Loucy (cell line): ENCODE measurements at regions not wholly inside any gene's neighbourhood (a gene's known extent, or its start where the extent isn't known, plus 50 kb on each side); places are given as distances from the start of the nearest gene placed in this dataset.

ENCODE experiments used
- H2AFZ ChIP-seq: fragments of 200-600 bp; sonication (generic); 2 replicates; pipeline ENCODE4 v1.6.0; 2016; ENCODE audit warnings: antibody characterized with exemption, mild to moderate bottlenecking, low read length, moderate library complexity
- H3F3A ChIP-seq: fragments of 200-600 bp; 2 replicates; pipeline ENCODE4 v1.6.0; 2016; ENCODE audit warnings: antibody characterized with exemption, low read depth, mild to moderate bottlenecking
- H3K27me3 ChIP-seq: fragments of 200-600 bp; sonication (generic); 2 replicates; pipeline ENCODE4 v1.6.1; 2014; ENCODE audit warnings: low read length, mild to moderate bottlenecking; ENCODE audit not compliant: insufficient read depth, poor library complexity, severe bottlenecking
- H3K36me3 ChIP-seq: fragments of 200-600 bp; sonication (generic); 2 replicates; pipeline ENCODE4 v1.6.1; 2016; ENCODE audit warnings: low read length; ENCODE audit not compliant: insufficient read depth
- H3K4me1 ChIP-seq: fragments of 200-600 bp; sonication (generic); 2 replicates; pipeline ENCODE4 v1.5.1; 2014; ENCODE audit warnings: low read length, mild to moderate bottlenecking; ENCODE audit not compliant: insufficient read depth, poor library complexity, severe bottlenecking
- H3K4me2 ChIP-seq: fragments of 200-600 bp; sonication (generic); 2 replicates; pipeline ENCODE4 v1.6.0; 2014; ENCODE audit warnings: antibody characterized with exemption, low read length, low read depth, mild to moderate bottlenecking; ENCODE audit not compliant: poor library complexity, severe bottlenecking
- H3K4me3 ChIP-seq: fragments of 200-600 bp; sonication (generic); 2 replicates; pipeline ENCODE4 v1.5.1; 2014; ENCODE audit warnings: low read length, mild to moderate bottlenecking, mixed read lengths; ENCODE audit not compliant: poor library complexity, severe bottlenecking
- H3K79me2 ChIP-seq: fragments of 200-600 bp; sonication (generic); 2 replicates; pipeline ENCODE4 v1.6.1; 2014; ENCODE audit warnings: low read length; ENCODE audit not compliant: insufficient read depth
- H3K9ac ChIP-seq: fragments of 200-600 bp; sonication (generic); 2 replicates; pipeline ENCODE4 v1.6.0; 2014; ENCODE audit warnings: mild to moderate bottlenecking, low read depth, low read length, moderate library complexity; ENCODE audit not compliant: poor library complexity, severe bottlenecking
- H3K9me2 ChIP-seq: fragments of 200-600 bp; sonication (generic); replicated peaks from 2 replicates; pipeline ENCODE4 v1.6.1; 2016; ENCODE audit warnings: low read depth, low read length, mixed read lengths
- H3K9me3 ChIP-seq: fragments of 200-600 bp; sonication (generic); 2 replicates; pipeline ENCODE4 v1.6.1; 2014; ENCODE audit warnings: mild to moderate bottlenecking, antibody characterized with exemption, low read length, low read depth; ENCODE audit not compliant: insufficient read depth
- H4K20me1 ChIP-seq: fragments of 200-600 bp; sonication (generic); 2 replicates; pipeline ENCODE4 v1.6.0; 2014; ENCODE audit warnings: antibody characterized with exemption, low read length, mild to moderate bottlenecking; ENCODE audit not compliant: insufficient read depth, poor library complexity, severe bottlenecking
- CTCF ChIP-seq: fragments of 200-600 bp; sonication (generic); conservative IDR thresholded peaks from 2 replicates; pipeline ENCODE4 v1.5.1; 2014; ENCODE audit warnings: mild to moderate bottlenecking, antibody characterized with exemption, low read length
- EZH2phosphoT487 ChIP-seq: fragments of 200-600 bp; IDR thresholded peaks from 2 replicates; pipeline ENCODE4 v1.6.1; 2018; ENCODE audit warnings: antibody characterized with exemption, mild to moderate bottlenecking, moderate library complexity, borderline replicate concordance

- Histone ChIP-seq H3K4me1 (no peaks in the 10 kb centered on the region), H2AFZ (no peak overlapping the region), H3K4me3 (no peak overlapping the region), H3K9me3 (no peaks in the 10 kb centered on the region; the same call in 1 of the 2 replicates), H3K36me3 (no peaks in the 10 kb centered on the region), H3K27me3 (no peaks in the 10 kb centered on the region), H3K9ac (no peak overlapping the region), H3F3A (no peaks in the 10 kb centered on the region), H3K9me2 (no peaks in the 10 kb centered on the region), H3K4me2 (no peak overlapping the region), H4K20me1 (no peaks in the 10 kb centered on the region), H3K79me2 (no peaks in the 10 kb centered on the region)
- TF ChIP-seq EZH2phosphoT487 = no peak
- no peak for TF ChIP-seq CTCF
Observed at GRCh38 chr1:4093856-4094565, 193.9 kb upstream of the C1orf174 start.

- Histone ChIP-seq H3F3A (no peaks in the 10 kb centered on the region), H3K27me3 (no peaks in the 10 kb centered on the region), H3K4me1 (no peaks in the 10 kb centered on the region), H3K9ac (no peak overlapping the region), H4K20me1 (no peaks in the 10 kb centered on the region), H3K79me2 (no peaks in the 10 kb centered on the region), H3K9me2 (no peaks in the 10 kb centered on the region), H3K4me2 (no peak overlapping the region), H3K36me3 (no peaks in the 10 kb centered on the region), H3K9me3 (no peaks in the 10 kb centered on the region; the same call in 1 of the 2 replicates), H3K4me3 (no peak overlapping the region), H2AFZ (no peak overlapping the region)
- TF ChIP-seq EZH2phosphoT487 = no peak
- TF ChIP-seq CTCF = no peak
Observed at GRCh38 chr1:4095433-4095971, 195.4 kb upstream of the C1orf174 start.

GRCh38 chr1:4101459-4102161, 201.5 kb upstream of the C1orf174 start:
- no peak overlapping the region for H3K4me2 ChIP-seq
- H3K4me3 ChIP-seq = no peak overlapping the region
- H3K27me3 ChIP-seq = no peaks in the 10 kb centered on the region
- H3K9me3 ChIP-seq = no peaks in the 10 kb centered on the region; the same call in 1 of the 2 replicates
- no peak overlapping the region for H3K9ac ChIP-seq
- no peaks in the 10 kb centered on the region for H3F3A ChIP-seq
- H3K4me1 ChIP-seq = no peaks in the 10 kb centered on the region
- H4K20me1 ChIP-seq = no peaks in the 10 kb centered on the region
- no peaks in the 10 kb centered on the region for H3K36me3 ChIP-seq
- H3K79me2 ChIP-seq = no peaks in the 10 kb centered on the region
- TF ChIP-seq EZH2phosphoT487 (no peak), CTCF (no peak)
- no peak overlapping the region for H2AFZ ChIP-seq
- H3K9me2 ChIP-seq = no peaks in the 10 kb centered on the region
